GM23338 (cell line): ENCODE measurements at regions not wholly inside any gene's neighbourhood (a gene's known extent, or its start where the extent isn't known, plus 50 kb on each side); places are given as distances from the start of the nearest gene placed in this dataset.

Experiments used
- ATAC-seq: fragments of 200-7000 bp; cut with Tn5 transposase; 3 replicates; pipeline ENCODE4 v1.9.1; 2020
- DNase-seq: peaks from one replicate; pipeline ENCODE4 v3.0.0-alpha.2; 2015; ENCODE audit warnings: low spot score
- H2AFZ ChIP-seq: fragments of 200-600 bp; sonication (generic); 2 replicates; pipeline ENCODE4 v1.8.0; 2016; ENCODE audit warnings: antibody characterized with exemption, mild to moderate bottlenecking, moderate library complexity
- H3F3A ChIP-seq: fragments of 200-600 bp; sonication (generic); replicated peaks from 2 replicates; pipeline ENCODE4 v1.8.0; 2017; ENCODE audit warnings: antibody characterized with exemption, mixed run types, low read depth
- H3K27ac ChIP-seq: fragments of 200-600 bp; sonication (generic); 2 replicates; pipeline ENCODE4 v1.6.1; 2016; ENCODE audit warnings: low read depth
- H3K27me3 ChIP-seq: fragments of 200-600 bp; sonication (generic); 2 replicates; pipeline ENCODE4 v1.8.0; 2016; ENCODE audit warnings: mild to moderate bottlenecking, mixed run types, moderate library complexity; ENCODE audit not compliant: insufficient read depth
- H3K36me3 ChIP-seq: fragments of 200-600 bp; sonication (generic); 2 replicates; pipeline ENCODE4 v1.8.0; 2016; ENCODE audit warnings: mild to moderate bottlenecking; ENCODE audit not compliant: insufficient read depth
- H3K4me1 ChIP-seq: fragments of 200-600 bp; sonication (generic); 2 replicates; pipeline ENCODE4 v1.8.0; 2016; ENCODE audit warnings: mild to moderate bottlenecking, moderate library complexity; ENCODE audit not compliant: insufficient read depth
- H3K4me2 ChIP-seq: fragments of 200-600 bp; sonication (generic); 2 replicates; pipeline ENCODE4 v1.7.1; 2017; ENCODE audit warnings: mixed run types
- H3K4me3 ChIP-seq: fragments of 200-600 bp; sonication (generic); 2 replicates; pipeline ENCODE4 v1.6.1; 2016; ENCODE audit warnings: mixed run types
- H3K79me2 ChIP-seq: fragments of 200-600 bp; sonication (generic); replicated peaks from 2 replicates; pipeline ENCODE4 v1.8.0; 2017; ENCODE audit warnings: mild to moderate bottlenecking; ENCODE audit not compliant: insufficient read depth
- H3K9me2 ChIP-seq: fragments of 200-600 bp; sonication (generic); 2 replicates; pipeline ENCODE4 v1.8.0; 2017; ENCODE audit not compliant: insufficient read depth
- H4K20me1 ChIP-seq: fragments of 200-600 bp; sonication (generic); replicated peaks from 2 replicates; pipeline ENCODE4 v1.8.0; 2017; ENCODE audit warnings: mild to moderate bottlenecking; ENCODE audit not compliant: insufficient read depth
- H3K27ac Mint-ChIP-seq: 2 replicates; pipeline ENCODE4 v1.8.0; 2020; ENCODE audit warnings: inconsistent platforms, mild to moderate bottlenecking, moderate library complexity, mixed read lengths
- H3K27me3 Mint-ChIP-seq: 3 replicates; pipeline ENCODE4 v1.8.0; 2022; ENCODE audit warnings: low read depth, mild to moderate bottlenecking, moderate library complexity, mixed read lengths, inconsistent platforms; ENCODE audit not compliant: insufficient read depth, poor library complexity
- H3K36me3 Mint-ChIP-seq: 3 replicates; pipeline ENCODE4 v1.8.0; 2021; ENCODE audit warnings: low read depth, mild to moderate bottlenecking, inconsistent platforms, moderate library complexity, mixed read lengths
- H3K4me1 Mint-ChIP-seq: 3 replicates; pipeline ENCODE4 v1.8.0; 2020; ENCODE audit warnings: mild to moderate bottlenecking, inconsistent platforms, mixed read lengths
- H3K4me3 Mint-ChIP-seq: 3 replicates; pipeline ENCODE4 v1.8.0; 2021; ENCODE audit warnings: moderate library complexity, mild to moderate bottlenecking, inconsistent platforms, mixed read lengths
- H3K9me3 Mint-ChIP-seq: 3 replicates; pipeline ENCODE4 v1.8.0; 2020; ENCODE audit warnings: moderate library complexity, mild to moderate bottlenecking, inconsistent platforms, mixed read lengths
- CREB1 ChIP-seq: fragments of 250-450 bp; sonication (Bioruptor Pico); IDR thresholded peaks from 2 replicates; pipeline ENCODE4 v1.5.0; 2020; ENCODE audit warnings: low read depth, mild to moderate bottlenecking, moderate library complexity
- ZNF114 ChIP-seq: fragments of 250-450 bp; sonication (Bioruptor Pico); IDR thresholded peaks from 2 replicates; pipeline ENCODE4 v1.5.0; 2020; ENCODE audit warnings: mild to moderate bottlenecking, moderate library complexity
- TF ChIP-seq, protein P1 (sequence below): fragments of 250-450 bp; sonication (Bioruptor Pico); IDR thresholded peaks from 2 replicates; pipeline ENCODE4 v1.5.0; 2020; ENCODE audit warnings: mild to moderate bottlenecking, moderate library complexity
- TF ChIP-seq, protein P2 (sequence below): IDR thresholded peaks from one replicate; pipeline ENCODE4 v1.6.1; 2018; ENCODE audit warnings: antibody characterized with exemption; ENCODE audit not compliant: unreplicated experiment
- TF ChIP-seq, protein P3 (sequence below), 2 experiments: fragments of 200-600 bp in 1 of 2; sonication (generic) in 1 of 2; conservative IDR thresholded peaks; 2 replicates each; pipeline versions ENCODE4 v1.5.1 to v1.6.1; 2016 to 2017; ENCODE audit warnings: antibody characterized with exemption in 2 of 2, low read depth in 2 of 2, mild to moderate bottlenecking in 2 of 2, moderate library complexity in 1 of 2

DNA sequence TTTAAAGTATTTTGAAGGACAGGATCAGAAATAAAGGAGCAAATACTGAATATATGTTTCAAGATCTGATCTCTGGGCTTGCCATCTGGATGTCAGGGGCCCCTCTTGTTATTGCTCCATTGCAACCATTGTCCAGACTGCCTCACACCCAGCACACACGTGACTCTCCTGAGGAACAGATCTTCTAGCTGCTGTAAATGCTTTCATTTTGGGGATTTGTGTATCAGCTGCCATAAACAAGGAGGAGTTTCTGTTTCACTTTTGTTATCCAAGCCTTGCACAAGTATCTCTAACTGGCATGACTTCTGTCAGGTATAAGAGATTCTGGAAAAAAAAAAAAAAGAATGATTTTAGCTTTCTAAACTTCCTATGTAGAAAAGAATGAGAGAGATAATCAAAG, 1624.1 kb upstream of the PRR20A start (continued):
- TF ChIP-seq, protein P1, sequence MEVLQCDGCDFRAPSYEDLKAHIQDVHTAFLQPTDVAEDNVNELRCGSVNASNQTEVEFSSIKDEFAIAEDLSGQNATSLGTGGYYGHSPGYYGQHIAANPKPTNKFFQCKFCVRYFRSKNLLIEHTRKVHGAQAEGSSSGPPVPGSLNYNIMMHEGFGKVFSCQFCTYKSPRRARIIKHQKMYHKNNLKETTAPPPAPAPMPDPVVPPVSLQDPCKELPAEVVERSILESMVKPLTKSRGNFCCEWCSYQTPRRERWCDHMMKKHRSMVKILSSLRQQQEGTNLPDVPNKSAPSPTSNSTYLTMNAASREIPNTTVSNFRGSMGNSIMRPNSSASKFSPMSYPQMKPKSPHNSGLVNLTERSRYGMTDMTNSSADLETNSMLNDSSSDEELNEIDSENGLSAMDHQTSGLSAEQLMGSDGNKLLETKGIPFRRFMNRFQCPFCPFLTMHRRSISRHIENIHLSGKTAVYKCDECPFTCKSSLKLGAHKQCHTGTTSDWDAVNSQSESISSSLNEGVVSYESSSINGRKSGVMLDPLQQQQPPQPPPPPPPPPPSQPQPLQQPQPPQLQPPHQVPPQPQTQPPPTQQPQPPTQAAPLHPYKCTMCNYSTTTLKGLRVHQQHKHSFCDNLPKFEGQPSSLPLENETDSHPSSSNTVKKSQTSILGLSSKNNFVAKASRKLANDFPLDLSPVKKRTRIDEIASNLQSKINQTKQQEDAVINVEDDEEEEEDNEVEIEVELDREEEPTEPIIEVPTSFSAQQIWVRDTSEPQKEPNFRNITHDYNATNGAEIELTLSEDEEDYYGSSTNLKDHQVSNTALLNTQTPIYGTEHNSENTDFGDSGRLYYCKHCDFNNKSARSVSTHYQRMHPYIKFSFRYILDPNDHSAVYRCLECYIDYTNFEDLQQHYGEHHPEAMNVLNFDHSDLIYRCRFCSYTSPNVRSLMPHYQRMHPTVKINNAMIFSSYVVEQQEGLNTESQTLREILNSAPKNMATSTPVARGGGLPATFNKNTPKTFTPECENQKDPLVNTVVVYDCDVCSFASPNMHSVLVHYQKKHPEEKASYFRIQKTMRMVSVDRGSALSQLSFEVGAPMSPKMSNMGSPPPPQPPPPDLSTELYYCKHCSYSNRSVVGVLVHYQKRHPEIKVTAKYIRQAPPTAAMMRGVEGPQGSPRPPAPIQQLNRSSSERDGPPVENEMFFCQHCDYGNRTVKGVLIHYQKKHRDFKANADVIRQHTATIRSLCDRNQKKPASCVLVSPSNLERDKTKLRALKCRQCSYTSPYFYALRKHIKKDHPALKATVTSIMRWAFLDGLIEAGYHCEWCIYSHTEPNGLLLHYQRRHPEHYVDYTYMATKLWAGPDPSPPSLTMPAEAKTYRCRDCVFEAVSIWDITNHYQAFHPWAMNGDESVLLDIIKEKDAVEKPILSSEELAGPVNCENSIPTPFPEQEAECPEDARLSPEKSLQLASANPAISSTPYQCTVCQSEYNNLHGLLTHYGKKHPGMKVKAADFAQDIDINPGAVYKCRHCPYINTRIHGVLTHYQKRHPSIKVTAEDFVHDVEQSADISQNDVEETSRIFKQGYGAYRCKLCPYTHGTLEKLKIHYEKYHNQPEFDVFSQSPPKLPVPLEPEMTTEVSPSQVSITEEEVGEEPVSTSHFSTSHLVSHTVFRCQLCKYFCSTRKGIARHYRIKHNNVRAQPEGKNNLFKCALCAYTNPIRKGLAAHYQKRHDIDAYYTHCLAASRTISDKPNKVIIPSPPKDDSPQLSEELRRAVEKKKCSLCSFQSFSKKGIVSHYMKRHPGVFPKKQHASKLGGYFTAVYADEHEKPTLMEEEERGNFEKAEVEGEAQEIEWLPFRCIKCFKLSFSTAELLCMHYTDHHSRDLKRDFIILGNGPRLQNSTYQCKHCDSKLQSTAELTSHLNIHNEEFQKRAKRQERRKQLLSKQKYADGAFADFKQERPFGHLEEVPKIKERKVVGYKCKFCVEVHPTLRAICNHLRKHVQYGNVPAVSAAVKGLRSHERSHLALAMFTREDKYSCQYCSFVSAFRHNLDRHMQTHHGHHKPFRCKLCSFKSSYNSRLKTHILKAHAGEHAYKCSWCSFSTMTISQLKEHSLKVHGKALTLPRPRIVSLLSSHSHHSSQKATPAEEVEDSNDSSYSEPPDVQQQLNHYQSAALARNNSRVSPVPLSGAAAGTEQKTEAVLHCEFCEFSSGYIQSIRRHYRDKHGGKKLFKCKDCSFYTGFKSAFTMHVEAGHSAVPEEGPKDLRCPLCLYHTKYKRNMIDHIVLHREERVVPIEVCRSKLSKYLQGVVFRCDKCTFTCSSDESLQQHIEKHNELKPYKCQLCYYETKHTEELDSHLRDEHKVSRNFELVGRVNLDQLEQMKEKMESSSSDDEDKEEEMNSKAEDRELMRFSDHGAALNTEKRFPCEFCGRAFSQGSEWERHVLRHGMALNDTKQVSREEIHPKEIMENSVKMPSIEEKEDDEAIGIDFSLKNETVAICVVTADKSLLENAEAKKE (CRISPR knock-in tag), result no peak
- TF ChIP-seq CREB1 (CRISPR knock-in tag), result no peak
- TF ChIP-seq, protein P2, sequence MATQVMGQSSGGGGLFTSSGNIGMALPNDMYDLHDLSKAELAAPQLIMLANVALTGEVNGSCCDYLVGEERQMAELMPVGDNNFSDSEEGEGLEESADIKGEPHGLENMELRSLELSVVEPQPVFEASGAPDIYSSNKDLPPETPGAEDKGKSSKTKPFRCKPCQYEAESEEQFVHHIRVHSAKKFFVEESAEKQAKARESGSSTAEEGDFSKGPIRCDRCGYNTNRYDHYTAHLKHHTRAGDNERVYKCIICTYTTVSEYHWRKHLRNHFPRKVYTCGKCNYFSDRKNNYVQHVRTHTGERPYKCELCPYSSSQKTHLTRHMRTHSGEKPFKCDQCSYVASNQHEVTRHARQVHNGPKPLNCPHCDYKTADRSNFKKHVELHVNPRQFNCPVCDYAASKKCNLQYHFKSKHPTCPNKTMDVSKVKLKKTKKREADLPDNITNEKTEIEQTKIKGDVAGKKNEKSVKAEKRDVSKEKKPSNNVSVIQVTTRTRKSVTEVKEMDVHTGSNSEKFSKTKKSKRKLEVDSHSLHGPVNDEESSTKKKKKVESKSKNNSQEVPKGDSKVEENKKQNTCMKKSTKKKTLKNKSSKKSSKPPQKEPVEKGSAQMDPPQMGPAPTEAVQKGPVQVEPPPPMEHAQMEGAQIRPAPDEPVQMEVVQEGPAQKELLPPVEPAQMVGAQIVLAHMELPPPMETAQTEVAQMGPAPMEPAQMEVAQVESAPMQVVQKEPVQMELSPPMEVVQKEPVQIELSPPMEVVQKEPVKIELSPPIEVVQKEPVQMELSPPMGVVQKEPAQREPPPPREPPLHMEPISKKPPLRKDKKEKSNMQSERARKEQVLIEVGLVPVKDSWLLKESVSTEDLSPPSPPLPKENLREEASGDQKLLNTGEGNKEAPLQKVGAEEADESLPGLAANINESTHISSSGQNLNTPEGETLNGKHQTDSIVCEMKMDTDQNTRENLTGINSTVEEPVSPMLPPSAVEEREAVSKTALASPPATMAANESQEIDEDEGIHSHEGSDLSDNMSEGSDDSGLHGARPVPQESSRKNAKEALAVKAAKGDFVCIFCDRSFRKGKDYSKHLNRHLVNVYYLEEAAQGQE, result no peak

DNA sequence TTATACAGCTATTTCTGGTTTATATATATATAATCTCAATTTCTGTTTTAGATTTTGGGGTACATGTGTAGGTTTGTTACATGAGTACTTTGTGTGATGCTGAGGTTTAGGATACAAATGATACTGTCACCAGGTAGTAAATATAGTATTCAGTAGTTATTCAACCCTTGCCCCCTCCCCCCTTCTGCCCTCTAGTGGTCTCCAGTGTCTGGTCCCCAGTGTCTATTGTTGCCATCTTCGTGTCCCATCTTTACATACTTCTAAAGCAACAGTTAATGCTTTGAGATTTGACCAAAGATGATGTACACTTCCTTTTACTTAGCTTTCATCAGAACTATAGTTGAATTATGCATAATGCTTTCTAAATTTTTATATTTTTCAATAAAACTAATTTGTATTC, 1623.4 kb upstream of the PRR20A start:
- no peaks in the 10 kb centered on the region for H4K20me1 ChIP-seq
- Mint-ChIP-seq H3K27ac (no peak overlapping the region), H3K36me3 (0 out of 3 replicates have a peak, but pooled peaks cover 4% of the 10 kb centered on the region), H3K4me1 (no peaks in the 10 kb centered on the region), H3K9me3 (peaks cover 4% of the 10 kb centered on the region; the same call in 1 of the 3 replicates), H3K4me3 (no peak overlapping the region), H3K27me3 (peaks cover under 1% of the 10 kb centered on the region)
- H3K79me2 ChIP-seq, result no peaks in the 10 kb centered on the region
- H3K27me3 ChIP-seq, result no peaks in the 10 kb centered on the region
- TF ChIP-seq, protein P3, sequence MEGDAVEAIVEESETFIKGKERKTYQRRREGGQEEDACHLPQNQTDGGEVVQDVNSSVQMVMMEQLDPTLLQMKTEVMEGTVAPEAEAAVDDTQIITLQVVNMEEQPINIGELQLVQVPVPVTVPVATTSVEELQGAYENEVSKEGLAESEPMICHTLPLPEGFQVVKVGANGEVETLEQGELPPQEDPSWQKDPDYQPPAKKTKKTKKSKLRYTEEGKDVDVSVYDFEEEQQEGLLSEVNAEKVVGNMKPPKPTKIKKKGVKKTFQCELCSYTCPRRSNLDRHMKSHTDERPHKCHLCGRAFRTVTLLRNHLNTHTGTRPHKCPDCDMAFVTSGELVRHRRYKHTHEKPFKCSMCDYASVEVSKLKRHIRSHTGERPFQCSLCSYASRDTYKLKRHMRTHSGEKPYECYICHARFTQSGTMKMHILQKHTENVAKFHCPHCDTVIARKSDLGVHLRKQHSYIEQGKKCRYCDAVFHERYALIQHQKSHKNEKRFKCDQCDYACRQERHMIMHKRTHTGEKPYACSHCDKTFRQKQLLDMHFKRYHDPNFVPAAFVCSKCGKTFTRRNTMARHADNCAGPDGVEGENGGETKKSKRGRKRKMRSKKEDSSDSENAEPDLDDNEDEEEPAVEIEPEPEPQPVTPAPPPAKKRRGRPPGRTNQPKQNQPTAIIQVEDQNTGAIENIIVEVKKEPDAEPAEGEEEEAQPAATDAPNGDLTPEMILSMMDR (conservative IDR thresholded peaks at IDR 0.05; ENCODE audit: low read depth in 2 of 2), result peak; percentile 83 to 90
- TF ChIP-seq ZNF114 (CRISPR knock-in tag), result no peak
- DNase-seq, result peak; percentile 54
- H3K36me3 ChIP-seq, result no peaks in the 10 kb centered on the region
- no peak overlapping the region for H3K4me3 ChIP-seq
- peak; percentile 66 for ATAC-seq
- no peak overlapping the region for H2AFZ ChIP-seq
- H3K27ac ChIP-seq, result no peak overlapping the region
- no peaks in the 10 kb centered on the region for H3K4me1 ChIP-seq
- H3K9me2 ChIP-seq, result no peaks in the 10 kb centered on the region
- H3K4me2 ChIP-seq, result no peak overlapping the region
- H3F3A ChIP-seq, result no peaks in the 10 kb centered on the region
